ENCODE measurements at regions not wholly inside any gene's neighbourhood (a gene's known extent, or its start where the extent isn't known, plus 50 kb on each side); places are given as distances from the start of the nearest gene placed in this dataset.
A peak's percentile ranks its signal among the peaks of the same experiment; 100 is the strongest.

DNA sequence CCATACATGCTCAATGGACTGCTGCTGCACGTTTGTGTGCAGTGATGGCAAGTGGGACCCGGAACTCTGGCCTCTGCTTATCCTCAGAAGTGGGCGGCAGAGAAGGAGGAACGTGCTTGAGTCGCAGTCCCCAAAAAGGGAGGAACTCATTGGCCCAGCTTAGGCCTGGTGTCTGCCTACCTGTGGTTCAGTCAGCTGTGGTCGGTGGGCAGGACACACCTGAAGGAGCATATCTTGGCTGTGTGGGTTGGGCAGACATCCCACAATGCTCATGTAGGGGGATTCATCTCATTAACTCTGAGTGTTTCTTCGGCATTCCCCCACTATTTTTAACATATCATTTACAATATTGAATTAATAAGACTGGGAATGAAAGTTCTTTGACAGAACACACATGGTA, 122.9 kb upstream of the IL12B start:
- no peak overlapping the region for H3K4me3 Mint-ChIP-seq
- peaks cover 16% of the 10 kb centered on the region for H3K4me1 Mint-ChIP-seq
- H3K9me3 Mint-ChIP-seq: no peaks in the 10 kb centered on the region
- no peak overlapping the region for H3K27ac Mint-ChIP-seq
- H3K36me3 Mint-ChIP-seq: no peaks in the 10 kb centered on the region
- CTCF ChIA-PET: interaction anchor here (1.4 kb wide), 1 partner anchor 12 kb away, joined by 3 read pairs; no protein-coding TSS in a partner anchor
- no peak for DNase-seq
- H3K27me3 Mint-ChIP-seq: peaks cover 75% of the 10 kb centered on the region

DNA sequence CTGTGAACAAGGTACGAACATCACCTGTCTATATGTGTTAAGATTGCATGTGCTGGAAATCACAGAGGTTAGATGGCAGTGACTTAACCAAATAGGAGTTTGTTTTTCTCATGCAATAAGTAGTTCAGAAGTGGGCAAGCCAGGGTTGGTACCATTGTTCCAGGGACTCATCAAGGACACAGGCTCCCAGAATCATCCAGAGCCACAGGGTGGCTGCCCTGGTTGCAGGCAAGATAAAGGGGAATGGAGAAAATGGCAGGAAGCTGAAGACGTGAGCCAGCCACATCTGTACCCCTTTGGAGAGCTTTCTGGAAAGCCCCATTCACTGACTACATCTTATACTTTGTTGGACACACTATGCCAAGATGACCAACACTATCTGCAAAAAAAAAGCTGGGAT, 126.0 kb upstream of the IL12B start:
- DNase-seq: no peak
- CTCF ChIA-PET: interaction anchor here (1.2 kb wide), 1 partner anchor 60 kb away, joined by 3 read pairs; no protein-coding TSS in a partner anchor
- H3K4me1 Mint-ChIP-seq: peaks cover 35% of the 10 kb centered on the region
- H3K9me3 Mint-ChIP-seq: no peaks in the 10 kb centered on the region
- no peak overlapping the region for H3K27ac Mint-ChIP-seq
- H3K4me3 Mint-ChIP-seq: no peak overlapping the region
- no peaks in the 10 kb centered on the region for H3K36me3 Mint-ChIP-seq
- peaks cover 74% of the 10 kb centered on the region for H3K27me3 Mint-ChIP-seq

DNA sequence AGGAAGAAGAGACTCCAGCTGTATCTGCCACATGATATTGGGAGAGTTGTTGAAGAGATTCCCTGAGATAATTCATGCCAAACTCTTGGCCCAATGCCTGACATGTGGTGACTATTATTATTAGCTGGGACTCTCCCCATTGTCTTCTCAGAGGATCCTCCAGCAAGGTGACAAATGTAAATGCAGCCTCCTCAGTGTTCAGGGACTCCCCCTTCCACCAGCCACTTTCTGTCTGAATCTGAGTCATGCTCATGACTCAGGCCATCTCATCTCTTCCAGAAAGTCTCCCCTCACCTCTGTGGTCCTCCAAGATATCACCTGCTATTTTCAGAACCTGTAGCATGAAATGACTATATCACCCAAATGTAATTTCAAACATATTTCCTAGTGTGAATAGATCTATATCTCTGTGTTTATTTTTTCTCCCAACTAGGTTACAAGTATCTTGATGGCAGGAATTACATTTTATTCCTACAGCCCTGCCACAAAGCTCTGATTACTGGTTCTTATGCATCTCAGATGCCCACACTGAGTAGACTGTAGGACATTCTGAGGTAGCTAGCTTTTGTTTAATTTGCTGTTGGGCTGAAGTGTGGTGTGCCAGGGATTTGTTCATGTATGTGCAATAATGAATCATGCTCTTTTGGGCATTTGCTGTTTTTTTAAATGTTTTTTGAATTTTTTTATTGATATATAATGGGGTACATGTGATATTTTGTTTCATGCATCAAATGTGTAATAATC, 126.6 kb upstream of the IL12B start:
- peak; percentile 34 for DNase-seq
- Mint-ChIP-seq H3K36me3 (no peaks in the 10 kb centered on the region), H3K4me3 (no peak overlapping the region), H3K27me3 (peaks cover 72% of the 10 kb centered on the region), H3K27ac (no peak overlapping the region), H3K9me3 (no peaks in the 10 kb centered on the region), H3K4me1 (peaks cover 35% of the 10 kb centered on the region)
- CTCF ChIA-PET: interaction anchor here (1.1 kb wide), 1 partner anchor 300 kb away, joined by 3 read pairs; no protein-coding TSS in a partner anchor

DNA sequence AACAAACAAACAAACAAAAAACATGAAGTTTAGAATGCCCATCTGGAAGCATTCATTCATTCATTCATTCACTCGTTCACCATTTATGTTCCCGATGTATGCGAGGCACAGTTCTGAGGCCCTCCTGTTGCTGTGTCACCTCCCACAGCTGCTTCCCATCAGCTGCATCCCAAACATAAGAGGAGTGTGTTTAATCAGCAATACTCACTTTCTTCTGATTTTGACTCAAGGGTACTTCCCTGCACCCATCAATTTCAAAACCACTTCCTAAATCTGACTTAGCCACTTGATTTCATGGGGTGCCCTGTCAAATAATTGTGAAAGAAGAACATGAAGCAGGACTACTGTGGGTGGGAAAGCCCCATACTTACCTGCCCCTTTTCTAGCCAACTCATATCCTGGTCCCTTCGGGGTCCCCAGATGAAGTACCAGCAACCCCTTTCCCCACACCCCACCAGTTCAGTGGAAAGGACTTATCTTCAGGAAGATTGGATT, 128.0 kb upstream of the IL12B start:
- Mint-ChIP-seq H3K4me1 (peaks cover 35% of the 10 kb centered on the region), H3K4me3 (no peak overlapping the region), H3K36me3 (no peaks in the 10 kb centered on the region), H3K27me3 (peaks cover 71% of the 10 kb centered on the region), H3K9me3 (no peaks in the 10 kb centered on the region), H3K27ac (no peak overlapping the region)
- CTCF ChIA-PET: no interaction called here
- no peak for DNase-seq

DNA sequence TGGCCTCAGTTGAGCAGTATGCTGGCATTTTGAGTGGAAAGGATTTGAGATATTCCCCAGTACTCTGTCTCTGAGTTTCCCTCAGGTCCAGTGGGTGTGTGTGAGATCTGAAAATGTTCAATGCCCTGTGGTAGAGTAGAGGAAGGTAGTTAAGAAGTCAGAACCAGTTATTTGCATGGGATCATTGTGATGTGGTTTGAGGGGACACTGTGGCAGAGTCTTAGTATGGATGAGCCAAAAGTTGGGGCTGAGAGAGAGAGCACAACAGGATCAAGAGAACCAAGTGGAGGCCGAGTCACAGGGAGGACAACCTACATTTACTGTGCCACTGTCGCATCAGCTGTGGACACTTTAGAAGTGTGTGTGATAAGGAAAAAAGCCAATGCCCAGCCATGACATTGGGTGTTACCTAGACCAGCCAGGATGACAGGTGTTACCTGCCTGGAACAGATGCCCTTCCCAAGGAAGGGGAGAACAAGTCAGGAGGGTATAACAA, 128.9 kb upstream of the IL12B start:
- peaks cover 35% of the 10 kb centered on the region for H3K4me1 Mint-ChIP-seq
- H3K4me3 Mint-ChIP-seq: no peak overlapping the region
- CTCF ChIA-PET: no interaction called here
- no peaks in the 10 kb centered on the region for H3K9me3 Mint-ChIP-seq
- peaks cover 63% of the 10 kb centered on the region for H3K27me3 Mint-ChIP-seq
- H3K27ac Mint-ChIP-seq: no peak overlapping the region
- no peak for DNase-seq
- no peaks in the 10 kb centered on the region for H3K36me3 Mint-ChIP-seq

DNA sequence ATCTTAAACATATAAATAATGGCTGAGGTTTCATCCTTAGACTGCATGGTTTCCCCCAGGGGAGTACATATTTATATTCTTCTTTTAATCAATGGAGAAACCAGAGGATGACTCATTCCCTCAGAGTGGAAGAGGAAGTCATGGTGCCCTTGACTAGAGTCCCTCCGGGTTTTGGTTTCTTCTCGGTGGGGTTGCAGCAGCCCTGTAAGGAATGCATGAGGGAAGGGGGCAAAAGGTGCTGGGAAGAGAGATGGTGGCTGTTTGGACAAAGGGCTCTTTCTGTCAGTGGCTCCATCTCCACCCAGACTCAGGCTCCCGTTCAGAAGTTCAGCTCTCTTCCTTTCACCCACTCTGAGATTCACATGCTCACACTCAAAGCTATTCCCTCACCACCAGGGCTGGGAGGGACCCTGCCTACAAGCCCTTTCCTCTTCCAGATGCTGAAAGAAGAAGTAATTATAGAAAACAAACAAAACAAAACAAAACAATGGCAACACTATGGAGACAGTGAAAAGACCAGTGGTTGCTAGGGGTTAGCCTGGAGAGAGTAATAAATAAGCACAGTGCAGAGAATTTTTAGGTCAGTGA, 129.8 kb upstream of the IL12B start:
- H3K27me3 Mint-ChIP-seq: peaks cover 55% of the 10 kb centered on the region
- no peak overlapping the region for H3K27ac Mint-ChIP-seq
- H3K9me3 Mint-ChIP-seq: no peaks in the 10 kb centered on the region
- DNase-seq: no peak
- H3K36me3 Mint-ChIP-seq: no peaks in the 10 kb centered on the region
- peaks cover 35% of the 10 kb centered on the region for H3K4me1 Mint-ChIP-seq
- CTCF ChIA-PET: no interaction called here
- H3K4me3 Mint-ChIP-seq: no peak overlapping the region

DNA sequence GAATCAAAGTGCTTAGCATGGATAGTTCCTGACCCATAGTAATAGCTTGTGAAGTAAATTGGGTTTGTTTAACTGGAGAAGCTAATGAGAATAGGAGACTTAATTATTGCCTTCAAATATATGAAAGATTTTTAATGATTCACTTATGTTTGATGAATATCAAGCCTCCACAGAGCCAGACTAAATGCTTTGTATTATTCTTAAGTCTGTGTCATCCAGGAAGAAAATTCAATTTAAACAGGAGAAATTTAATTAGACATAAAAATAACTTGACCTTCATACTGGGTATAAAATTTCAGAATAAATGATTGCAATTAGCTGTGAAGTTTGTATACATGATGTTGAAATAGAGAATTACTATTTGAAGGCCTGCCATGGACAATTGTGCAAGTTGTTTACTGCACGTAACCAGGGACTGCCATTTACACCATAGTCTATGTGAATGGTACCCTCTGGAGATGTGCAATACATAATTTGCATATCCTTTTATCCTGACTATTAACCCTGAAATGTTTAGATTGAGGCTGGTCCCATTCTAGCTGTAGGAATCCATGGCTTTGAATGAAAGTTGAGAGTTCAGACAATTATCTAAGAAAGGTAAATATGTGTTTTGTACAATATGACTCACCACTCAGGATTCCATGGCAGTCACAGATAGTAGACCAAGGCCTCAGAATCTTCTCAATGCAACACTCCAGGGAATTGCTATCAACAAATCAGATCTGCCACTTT, 133.5 kb upstream of the IL12B start:
- Mint-ChIP-seq H3K9me3 (no peaks in the 10 kb centered on the region), H3K36me3 (no peaks in the 10 kb centered on the region), H3K4me3 (no peak overlapping the region), H3K27me3 (peaks cover 52% of the 10 kb centered on the region), H3K27ac (no peak overlapping the region), H3K4me1 (peaks cover 29% of the 10 kb centered on the region)
- DNase-seq: no peak
- CTCF ChIA-PET: no interaction called here

DNA sequence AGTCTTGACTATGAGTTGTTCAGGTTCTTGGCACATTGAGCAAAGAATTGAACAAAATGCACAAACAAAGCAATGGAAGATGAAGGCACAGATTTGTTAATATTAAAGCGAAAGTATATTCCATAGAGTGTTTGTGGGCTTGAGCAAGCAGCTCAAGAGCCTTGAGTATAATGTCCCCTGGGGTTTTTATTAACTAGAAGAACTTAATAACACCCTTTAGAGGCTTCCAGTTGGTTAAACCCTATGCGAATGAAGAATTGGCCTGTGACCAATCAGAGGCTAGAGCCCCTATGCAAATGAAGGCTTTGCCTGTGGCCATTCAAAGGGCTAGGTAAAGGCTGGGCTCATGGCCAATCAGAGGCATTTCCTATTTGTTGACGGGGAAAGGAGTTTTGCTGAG, 135.3 kb upstream of the IL12B start:
- Mint-ChIP-seq H3K27me3 (peaks cover 37% of the 10 kb centered on the region), H3K27ac (no peak overlapping the region), H3K4me1 (peaks cover 32% of the 10 kb centered on the region), H3K4me3 (no peak overlapping the region), H3K36me3 (no peaks in the 10 kb centered on the region), H3K9me3 (no peaks in the 10 kb centered on the region)
- DNase-seq: no peak
- CTCF ChIA-PET: interaction anchor here (0.5 to 1.0 kb wide), 2 partner anchors 13 to 209 kb away, joined by 3 read pairs; no protein-coding TSS in a partner anchor

DNA sequence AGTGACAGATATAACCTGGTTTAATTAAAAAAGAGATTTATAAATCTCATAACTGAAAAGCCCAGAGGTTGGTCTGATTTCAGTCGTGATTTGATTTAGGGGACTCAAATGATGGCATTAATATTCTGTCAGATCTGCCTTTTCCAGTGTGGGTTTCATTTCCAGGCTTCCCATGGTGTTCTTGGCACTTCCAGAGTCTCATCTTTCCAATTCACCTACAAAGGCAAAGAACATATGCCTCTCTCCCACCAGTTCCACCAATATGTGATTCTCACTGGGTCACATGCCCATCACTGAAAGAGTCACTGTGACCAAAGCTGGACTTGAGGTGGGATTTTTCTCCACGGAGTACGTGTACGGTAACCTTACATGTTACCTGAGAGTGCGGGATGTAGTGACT, 137.4 kb upstream of the IL12B start:
- DNase-seq: no peak
- Mint-ChIP-seq H3K36me3 (peaks cover 3% of the 10 kb centered on the region), H3K27ac (no peak overlapping the region), H3K4me3 (no peak overlapping the region), H3K27me3 (peaks cover 38% of the 10 kb centered on the region), H3K9me3 (no peaks in the 10 kb centered on the region), H3K4me1 (peaks cover 34% of the 10 kb centered on the region)
- CTCF ChIA-PET: no interaction called here

DNA sequence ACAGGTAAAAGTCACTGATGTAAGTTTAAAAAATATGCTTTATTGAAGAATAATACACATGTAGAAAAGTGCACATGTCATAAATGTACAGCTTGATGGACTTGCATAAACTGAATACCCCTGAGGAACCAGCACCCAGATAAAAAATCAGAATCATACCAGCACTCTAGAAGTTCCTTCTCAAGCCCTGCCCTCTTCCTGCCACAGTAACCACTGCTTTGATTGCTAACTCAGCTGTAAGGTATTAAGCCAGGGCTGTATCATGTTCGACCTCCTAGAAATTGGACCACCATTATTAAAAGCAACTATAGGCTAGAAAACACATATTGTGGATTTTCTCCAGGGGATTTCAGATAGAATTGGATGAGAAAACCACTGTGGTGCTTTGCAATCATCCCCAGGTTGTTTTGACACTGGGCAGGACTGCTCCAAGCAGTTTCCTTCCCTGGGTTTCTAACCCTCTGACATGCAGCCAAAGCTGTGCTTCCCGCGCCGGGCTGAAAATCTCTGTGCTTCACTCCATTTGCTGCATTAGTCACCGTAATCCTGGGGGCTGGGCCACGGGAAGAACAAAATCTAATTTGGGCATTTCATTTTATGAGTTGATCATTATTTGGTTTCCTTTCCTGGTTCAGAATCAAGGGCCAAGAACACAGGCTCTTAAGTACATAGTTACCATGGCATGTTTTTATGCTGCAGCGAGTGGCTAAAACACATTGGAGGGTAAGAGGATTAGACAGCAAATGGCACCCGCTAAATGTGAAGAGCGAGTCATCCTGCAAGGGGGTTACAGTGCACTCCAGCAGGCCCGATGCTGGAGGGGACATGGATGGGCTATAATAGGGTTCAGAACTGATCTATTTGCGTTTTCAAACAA, 139.4 kb upstream of the IL12B start:
- peaks cover 39% of the 10 kb centered on the region for H3K27me3 Mint-ChIP-seq
- DNase-seq: peak; percentile 59
- H3K36me3 Mint-ChIP-seq: peaks cover 3% of the 10 kb centered on the region
- peaks cover 34% of the 10 kb centered on the region for H3K4me1 Mint-ChIP-seq
- H3K9me3 Mint-ChIP-seq: peaks cover 6% of the 10 kb centered on the region
- no peak overlapping the region for H3K27ac Mint-ChIP-seq
- no peak overlapping the region for H3K4me3 Mint-ChIP-seq
- CTCF ChIA-PET: no interaction called here

DNA sequence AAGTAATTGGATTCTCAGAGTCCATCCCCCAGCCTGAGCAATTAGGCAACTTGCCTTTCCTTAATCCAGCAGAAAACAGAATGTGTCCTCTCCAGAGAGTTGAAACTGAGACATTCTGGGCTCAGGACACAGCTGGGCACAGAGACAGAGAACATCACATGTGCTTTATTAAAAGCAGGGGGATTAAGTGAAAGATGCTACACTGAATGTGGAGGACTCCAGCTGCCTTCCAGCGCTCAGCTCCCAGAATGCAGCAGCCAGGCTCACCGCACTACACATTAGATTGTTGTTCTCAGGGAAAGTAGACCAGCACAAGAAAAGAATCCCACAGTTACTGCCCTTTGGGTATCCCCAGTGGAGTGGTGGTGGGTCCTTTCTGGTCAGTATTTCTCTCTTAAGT, 141.6 kb upstream of the IL12B start:
- no peak overlapping the region for H3K4me3 Mint-ChIP-seq
- peaks cover 51% of the 10 kb centered on the region for H3K27me3 Mint-ChIP-seq
- H3K27ac Mint-ChIP-seq: no peak overlapping the region
- no peak for DNase-seq
- peaks cover 25% of the 10 kb centered on the region for H3K4me1 Mint-ChIP-seq
- H3K9me3 Mint-ChIP-seq: peaks cover 21% of the 10 kb centered on the region
- CTCF ChIA-PET: no interaction called here
- H3K36me3 Mint-ChIP-seq: peaks cover 10% of the 10 kb centered on the region

DNA sequence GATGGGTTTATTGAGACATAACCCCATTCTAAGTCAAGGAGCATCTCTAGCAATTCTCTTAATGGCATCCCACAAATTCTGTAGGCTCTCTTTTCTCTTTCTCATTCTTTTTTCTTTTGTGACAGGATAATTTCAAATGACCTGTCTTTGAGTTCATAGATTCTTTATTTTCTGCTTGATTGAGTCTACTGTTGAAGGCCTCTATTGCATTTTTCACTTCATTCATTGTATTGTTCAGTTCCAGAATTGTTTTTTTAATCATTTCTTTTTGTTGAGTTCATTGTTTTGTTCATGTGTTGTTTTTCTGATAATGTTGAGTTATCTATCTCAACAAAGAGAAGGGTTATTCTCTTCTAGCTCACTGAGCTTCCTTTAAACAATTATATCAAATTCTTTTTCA, 144.7 kb upstream of the IL12B start:
- CTCF ChIA-PET: no interaction called here
- Mint-ChIP-seq H3K27ac (no peak overlapping the region), H3K27me3 (peaks cover 49% of the 10 kb centered on the region), H3K36me3 (peaks cover 10% of the 10 kb centered on the region), H3K9me3 (peaks cover 21% of the 10 kb centered on the region), H3K4me3 (no peak overlapping the region), H3K4me1 (peaks cover 17% of the 10 kb centered on the region)
- no peak for DNase-seq

DNA sequence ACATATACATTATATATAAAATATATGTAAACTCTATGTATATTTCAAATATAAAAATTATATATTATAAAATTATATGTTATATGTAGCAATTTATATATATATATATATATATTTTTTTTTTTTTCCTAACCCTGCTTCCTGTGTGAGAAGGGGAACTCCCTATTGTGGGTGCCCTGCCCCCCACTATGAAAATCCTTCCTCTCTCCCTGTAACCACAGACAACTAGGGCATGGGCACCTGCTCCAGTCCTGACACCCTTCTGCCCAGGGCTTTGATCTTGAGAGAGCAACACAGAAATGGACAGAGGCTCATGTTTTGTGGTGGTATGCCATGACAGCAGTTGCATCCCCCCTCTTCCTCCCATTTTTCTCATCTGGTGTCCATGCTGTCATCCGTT, 148.7 kb upstream of the IL12B start:
- DNase-seq: peak; percentile 44
- Mint-ChIP-seq H3K27me3 (peaks cover 50% of the 10 kb centered on the region), H3K27ac (no peak overlapping the region), H3K4me3 (no peak overlapping the region), H3K4me1 (peaks cover 11% of the 10 kb centered on the region), H3K36me3 (peaks cover 8% of the 10 kb centered on the region), H3K9me3 (peaks cover 21% of the 10 kb centered on the region)
- CTCF ChIA-PET: no interaction called here

DNA sequence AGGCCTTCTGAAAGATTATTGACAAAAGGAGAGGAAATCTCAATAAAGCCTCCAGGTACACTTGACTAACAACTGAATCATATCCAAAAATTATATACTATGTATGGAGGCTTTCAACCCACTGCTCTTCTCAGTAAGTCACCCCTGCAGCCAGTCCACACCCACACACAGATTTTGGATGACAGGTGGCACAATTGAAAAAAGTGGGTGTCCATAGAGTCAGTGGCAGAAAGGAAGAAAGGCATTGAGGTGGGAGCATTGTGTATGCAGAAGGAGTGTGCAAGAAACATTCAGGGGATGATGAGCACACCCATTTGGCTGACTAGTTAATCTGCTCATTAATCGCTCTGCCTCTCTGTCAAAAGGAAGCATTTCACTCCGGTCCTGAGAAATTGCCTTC, 150.6 kb upstream of the IL12B start:
- no peak for DNase-seq
- peaks cover 5% of the 10 kb centered on the region for H3K9me3 Mint-ChIP-seq
- CTCF ChIA-PET: no interaction called here
- peaks cover 11% of the 10 kb centered on the region for H3K4me1 Mint-ChIP-seq
- H3K27me3 Mint-ChIP-seq: peaks cover 33% of the 10 kb centered on the region
- peaks cover 4% of the 10 kb centered on the region for H3K36me3 Mint-ChIP-seq
- no peak overlapping the region for H3K27ac Mint-ChIP-seq
- no peak overlapping the region for H3K4me3 Mint-ChIP-seq
